ENCODE measurements at regions not wholly inside any gene's neighbourhood (a gene's known extent, or its start where the extent isn't known, plus 50 kb on each side); places are given as distances from the start of the nearest gene placed in this dataset.

DNA sequence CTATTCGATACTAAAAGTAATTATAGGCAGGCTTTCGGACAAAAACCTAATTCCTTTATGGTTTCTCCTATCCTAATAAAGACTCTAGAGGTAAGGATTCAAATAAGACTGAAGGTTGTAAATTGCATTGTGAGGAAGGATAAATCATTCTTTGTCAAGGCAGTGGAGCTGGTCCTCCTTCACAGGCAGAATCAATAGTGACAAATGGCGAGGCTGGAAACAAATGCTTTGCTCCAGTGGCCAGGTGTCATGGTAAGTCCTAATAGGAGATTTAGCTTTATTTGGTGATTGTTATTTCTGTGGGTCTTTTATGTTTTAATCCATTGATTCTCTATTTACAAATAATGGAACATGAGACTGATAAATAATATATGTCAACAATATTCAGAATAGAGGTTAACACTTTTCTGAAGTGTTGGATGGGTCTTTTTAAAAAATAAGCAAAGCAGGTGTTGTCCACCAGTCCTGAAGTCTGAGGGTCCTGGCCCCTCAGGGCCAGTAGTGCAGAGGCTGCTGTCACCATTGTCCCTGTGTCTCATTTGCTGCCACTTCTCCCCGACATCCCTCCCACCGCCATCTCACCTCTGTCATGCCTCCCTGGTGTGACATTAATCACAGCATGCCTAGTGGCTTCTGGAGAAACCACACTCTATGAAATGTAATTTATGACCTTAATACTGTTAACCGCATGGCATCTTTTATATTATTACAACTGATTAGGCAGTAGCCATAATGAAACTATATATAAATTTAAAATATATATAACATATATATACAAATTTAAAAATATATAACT lies 120.9 kb upstream of the MAGI3 start:
- TF ChIP-seq, protein P1, sequence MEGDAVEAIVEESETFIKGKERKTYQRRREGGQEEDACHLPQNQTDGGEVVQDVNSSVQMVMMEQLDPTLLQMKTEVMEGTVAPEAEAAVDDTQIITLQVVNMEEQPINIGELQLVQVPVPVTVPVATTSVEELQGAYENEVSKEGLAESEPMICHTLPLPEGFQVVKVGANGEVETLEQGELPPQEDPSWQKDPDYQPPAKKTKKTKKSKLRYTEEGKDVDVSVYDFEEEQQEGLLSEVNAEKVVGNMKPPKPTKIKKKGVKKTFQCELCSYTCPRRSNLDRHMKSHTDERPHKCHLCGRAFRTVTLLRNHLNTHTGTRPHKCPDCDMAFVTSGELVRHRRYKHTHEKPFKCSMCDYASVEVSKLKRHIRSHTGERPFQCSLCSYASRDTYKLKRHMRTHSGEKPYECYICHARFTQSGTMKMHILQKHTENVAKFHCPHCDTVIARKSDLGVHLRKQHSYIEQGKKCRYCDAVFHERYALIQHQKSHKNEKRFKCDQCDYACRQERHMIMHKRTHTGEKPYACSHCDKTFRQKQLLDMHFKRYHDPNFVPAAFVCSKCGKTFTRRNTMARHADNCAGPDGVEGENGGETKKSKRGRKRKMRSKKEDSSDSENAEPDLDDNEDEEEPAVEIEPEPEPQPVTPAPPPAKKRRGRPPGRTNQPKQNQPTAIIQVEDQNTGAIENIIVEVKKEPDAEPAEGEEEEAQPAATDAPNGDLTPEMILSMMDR (IDR thresholded peaks at IDR 0.05) = no peak
- TF ChIP-seq POLR2A (IDR thresholded peaks at IDR 0.05; ENCODE audit: low read depth) = no peak
- TF ChIP-seq POLR2AphosphoS5 (IDR thresholded peaks at IDR 0.05) = no peak
- TF ChIP-seq EP300 (IDR thresholded peaks at IDR 0.05) = no peak

All from esophagus muscularis mucosa (tissue), 4 donors.